GM19043 (cell line): ENCODE measurements at regions not wholly inside any gene's neighbourhood (a gene's known extent, or its start where the extent isn't known, plus 50 kb on each side); places are given as distances from the start of the nearest gene placed in this dataset.

Experiments
- ATAC-seq: cut with Tn5 transposase; IDR thresholded peaks from one replicate; pipeline ENCODE4 v1.9.1; 2021; ENCODE audit warnings: low read depth; ENCODE audit not compliant: unreplicated experiment

GRCh38 chr3:73781541-73781940 lies 156.8 kb upstream of the PDZRN3 start:
- ATAC-seq, result no peak

- no peak for ATAC-seq
Measured at GRCh38 chr3:73774645-73775044, 149.9 kb upstream of the PDZRN3 start.

GRCh38 chr3:73773233-73773632 lies 148.5 kb upstream of the PDZRN3 start:
- ATAC-seq, result no peak

GRCh38 chr3:73772076-73772886 lies 147.5 kb upstream of the PDZRN3 start:
- no peak for ATAC-seq

GRCh38 chr3:73768524-73769308 lies 144.0 kb upstream of the PDZRN3 start:
- ATAC-seq, result no peak

GRCh38 chr3:73766599-73767381 lies 142.0 kb upstream of the PDZRN3 start:
- ATAC-seq, result no peak

DNA sequence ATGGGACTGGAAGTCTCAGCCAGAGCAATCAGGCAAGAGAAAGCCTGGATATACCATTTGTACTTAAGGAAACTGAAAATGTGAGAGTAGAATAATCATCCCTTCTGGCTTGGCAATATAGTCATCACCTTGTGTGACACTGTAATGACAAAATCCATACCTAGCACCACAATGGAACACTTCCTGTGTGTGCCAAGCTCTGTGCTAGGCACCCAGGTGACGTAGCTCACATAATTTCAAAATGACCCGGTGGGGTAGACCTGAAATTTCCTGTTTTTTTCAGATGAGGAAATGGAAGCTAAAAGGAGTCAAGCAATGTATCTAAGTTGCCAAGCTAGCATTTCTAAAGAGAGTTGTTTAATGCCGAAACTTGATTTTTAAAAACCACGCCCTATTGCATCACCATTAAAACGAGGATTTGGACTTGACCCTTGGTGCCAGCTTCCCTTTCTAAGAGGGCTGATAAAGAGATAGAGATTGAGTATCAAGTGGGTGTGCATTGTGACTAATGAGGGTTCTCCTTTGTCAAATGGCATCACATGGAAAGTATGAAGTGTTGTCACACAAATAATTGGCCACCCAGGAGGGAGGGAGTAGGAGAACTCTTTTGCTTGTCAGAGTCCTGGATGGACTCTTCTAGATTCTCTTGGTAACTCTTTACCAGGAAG lies 141.3 kb upstream of the PDZRN3 start:
- no peak for ATAC-seq

DNA sequence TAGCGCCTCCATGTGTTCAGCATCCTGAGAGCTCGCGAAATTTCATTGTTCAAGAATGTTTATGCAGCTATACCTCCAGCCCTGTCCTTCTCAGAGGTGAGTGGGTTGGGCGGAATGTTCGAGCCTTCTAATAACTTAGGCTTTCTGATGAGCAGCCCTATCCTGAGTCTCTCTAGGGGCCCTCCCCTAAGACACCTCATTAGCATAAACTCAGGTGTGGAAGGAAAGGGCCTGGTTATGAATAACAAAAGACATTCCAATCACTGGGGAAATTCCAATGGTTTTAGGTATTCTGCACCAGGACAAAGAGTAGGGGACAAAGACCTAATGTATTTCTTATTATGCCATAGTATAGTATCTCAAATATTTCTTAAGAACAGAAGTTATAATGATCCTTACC lies 138.1 kb upstream of the PDZRN3 start:
- ATAC-seq, result no peak

- no peak for ATAC-seq
Measured at GRCh38 chr3:73759297-73759711, 134.6 kb upstream of the PDZRN3 start.

DNA sequence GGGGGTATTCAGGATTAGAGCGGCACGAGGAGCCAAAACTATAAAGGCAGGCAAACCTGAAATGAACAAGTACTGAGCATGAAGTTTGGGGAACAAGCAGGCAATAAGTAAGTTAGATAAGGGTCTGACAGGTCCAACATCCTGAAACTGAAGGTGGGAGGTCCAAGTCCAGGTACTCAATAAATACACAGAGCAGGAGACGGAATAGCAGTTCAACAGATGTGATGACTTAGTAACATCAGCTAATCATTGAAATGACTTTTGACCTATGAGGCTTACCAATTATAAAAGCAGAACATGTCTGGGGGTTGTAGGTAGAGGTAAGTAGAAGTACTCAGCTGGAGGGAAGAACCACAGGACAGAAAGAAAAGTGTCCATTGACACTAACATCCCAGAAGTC lies 132.8 kb upstream of the PDZRN3 start:
- no peak for ATAC-seq

- ATAC-seq, result no peak
Measured at GRCh38 chr3:73753985-73754384, 129.2 kb upstream of the PDZRN3 start.

DNA sequence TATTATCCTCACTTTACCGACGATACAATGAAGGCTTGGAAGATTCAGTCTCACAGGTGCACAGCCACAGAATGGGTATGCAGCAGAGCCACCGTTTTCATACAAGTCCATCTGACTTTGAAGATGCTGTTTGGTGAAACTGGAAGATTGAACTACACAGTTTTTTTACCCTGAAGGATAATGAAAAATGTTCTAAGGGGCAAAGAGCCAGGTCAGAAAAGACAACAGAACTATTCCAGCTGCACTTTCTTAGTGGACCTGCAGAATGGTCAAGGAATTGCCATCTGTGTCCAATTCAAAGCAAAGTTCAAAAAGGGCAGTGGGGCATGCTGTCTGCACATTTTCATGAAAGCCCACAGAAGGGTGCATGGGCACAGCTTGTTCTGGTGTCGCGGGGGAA lies 127.6 kb upstream of the PDZRN3 start:
- ATAC-seq, result no peak

DNA sequence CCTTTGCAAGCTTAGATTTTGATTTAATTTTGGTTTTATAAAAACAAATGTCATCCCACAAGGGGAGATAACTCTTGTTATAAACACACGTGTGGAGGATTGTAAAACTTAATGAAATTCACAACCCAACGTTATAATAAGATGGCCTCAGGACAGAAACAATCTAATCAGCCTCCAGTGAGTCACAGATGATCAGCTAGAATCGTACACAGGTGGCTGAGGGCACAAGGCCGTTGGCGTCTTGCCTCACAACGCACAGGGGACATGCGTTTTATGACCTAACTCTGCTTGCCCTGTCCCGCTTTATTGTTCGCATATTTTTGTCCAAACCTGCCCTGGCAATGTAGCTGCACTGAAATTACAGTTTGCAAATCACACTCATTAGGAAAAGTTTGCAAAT lies 121.9 kb upstream of the PDZRN3 start:
- ATAC-seq, result no peak

DNA sequence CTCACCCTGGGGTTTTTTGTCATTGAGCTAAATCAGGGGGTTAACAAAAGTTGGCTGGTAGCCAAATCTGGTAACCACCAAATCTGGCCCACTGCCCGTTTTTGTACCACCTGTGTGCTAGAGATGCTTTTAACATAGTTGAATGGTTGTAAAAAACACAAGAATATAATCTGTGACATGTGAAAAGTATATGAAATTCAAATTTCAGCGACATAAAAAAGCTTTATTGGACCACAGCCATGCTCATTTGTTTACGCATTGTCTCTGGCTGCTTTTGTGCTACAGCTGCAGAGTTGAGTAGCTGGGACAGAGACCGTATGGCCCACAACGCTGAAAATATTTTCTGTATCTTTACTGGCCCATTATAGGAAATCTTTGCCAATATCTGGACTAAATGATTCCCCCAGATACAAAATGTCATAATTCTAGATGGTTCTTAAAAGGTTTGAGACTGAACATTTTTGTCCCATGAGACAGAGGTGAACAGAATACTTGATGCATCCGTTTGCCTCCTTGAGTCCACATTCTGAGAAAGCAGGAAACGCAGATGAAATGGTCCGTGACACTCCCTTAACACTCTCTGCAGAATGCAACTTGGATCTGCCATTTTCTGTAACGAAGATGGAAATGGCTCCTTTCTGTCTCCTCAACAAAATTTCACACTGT lies 120.9 kb upstream of the PDZRN3 start:
- ATAC-seq, result no peak

GRCh38 chr3:73743551-73743950 lies 118.8 kb upstream of the PDZRN3 start:
- ATAC-seq, result no peak

DNA sequence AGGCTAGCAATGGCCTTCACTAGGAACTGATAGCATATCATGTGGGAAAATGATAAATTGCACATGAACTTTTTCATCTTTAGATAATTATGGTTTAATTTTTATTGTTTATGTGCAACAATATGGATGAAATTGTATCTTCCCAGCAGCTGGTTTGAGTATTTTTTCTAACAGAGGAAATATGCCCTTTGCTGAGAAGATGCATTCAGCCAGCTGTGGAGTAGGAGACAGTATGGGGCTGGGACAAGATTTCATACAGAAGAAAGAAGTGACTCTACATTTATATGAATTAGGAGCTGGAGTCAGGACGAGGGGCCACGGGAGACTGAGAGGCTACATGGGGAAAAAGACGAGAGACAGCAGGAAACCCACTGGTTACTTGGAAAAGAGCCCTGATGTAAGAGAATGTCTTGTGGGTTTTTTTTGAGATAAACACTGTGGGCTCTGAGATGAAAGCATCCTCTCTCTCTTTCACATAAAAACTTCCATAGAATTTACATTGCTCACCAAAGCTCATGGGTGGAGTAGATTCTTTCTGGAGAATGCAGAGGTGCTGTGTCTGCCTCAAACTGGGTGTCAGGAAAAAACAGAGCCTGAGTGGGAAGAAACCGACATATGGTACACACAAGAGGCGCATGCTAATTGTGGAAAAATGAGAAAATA lies 115.2 kb upstream of the PDZRN3 start:
- no peak for ATAC-seq

DNA sequence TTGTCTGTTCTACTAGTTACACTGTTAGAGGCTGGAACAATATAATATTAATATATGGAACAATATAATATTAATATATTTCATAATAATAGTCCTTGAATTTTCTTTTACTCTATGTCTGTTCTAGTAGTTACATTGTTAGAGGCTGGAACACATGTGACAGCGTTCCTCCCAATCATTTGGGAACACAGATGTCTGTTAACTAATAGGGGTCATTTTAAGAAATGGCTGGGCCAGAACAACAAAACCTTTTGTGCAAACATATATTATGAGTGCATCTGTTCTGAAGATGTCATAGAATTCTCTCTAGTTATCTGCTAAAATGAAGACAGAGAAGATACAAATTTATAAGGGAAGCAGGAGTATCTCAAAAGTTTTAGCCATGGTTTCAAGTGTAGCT lies 114.0 kb upstream of the PDZRN3 start:
- no peak for ATAC-seq

GRCh38 chr3:73734211-73735089 lies 109.7 kb upstream of the PDZRN3 start:
- no peak for ATAC-seq

DNA sequence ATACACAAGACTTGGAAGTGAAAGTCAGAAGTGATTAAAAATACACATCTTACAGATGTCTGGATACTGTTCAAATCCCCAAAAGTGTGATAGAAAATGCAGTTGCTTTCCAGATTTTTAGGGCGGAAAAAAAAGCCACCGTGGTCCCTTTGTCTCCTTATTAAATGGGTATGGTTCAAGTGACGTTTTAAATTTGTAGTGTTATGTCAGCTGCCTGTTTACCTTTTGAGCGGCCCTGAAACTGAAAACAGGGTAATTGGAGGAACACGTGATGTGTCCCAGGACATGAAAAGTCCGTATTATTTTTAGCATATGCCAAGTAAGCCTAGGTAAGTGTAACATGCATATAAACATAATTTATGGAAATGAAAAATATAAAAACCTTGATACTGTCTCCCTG lies 109.0 kb upstream of the PDZRN3 start:
- no peak for ATAC-seq
